Activated naive CD4-positive, alpha-beta T cell treated with anti-CD3 and anti-CD28 coated beads for 36 hours (primary cell): ENCODE measurements at regions not wholly inside any gene's neighbourhood (a gene's known extent, or its start where the extent isn't known, plus 50 kb on each side); places are given as distances from the start of the nearest gene placed in this dataset.
"Not testable (repeated sequence)": the region's sequence is repeated elsewhere in the genome, so short reads cannot be mapped to it uniquely, and the experiment has no call there.

Source experiments
- CTCF ChIA-PET: fragments of 350-600 bp; sonication (Branson Sonifier 250); formaldehyde crosslinking; loops from one replicate; lab custom pipeline; 2021; ENCODE audit warnings: antibody characterized with exemption; lab: Charles Lee
- DNase-seq: peaks from one replicate; pipeline ENCODE4 v3.0.0-alpha.2; 2020
- H3K27ac Mint-ChIP-seq: one replicate; pipeline ENCODE4 v1.8.0; 2021; ENCODE audit warnings: mild to moderate bottlenecking, mixed read lengths
- H3K27me3 Mint-ChIP-seq: one replicate; pipeline ENCODE4 v1.8.0; 2021; ENCODE audit warnings: low read depth, mixed read lengths
- H3K36me3 Mint-ChIP-seq: one replicate; pipeline ENCODE4 v1.8.0; 2021; ENCODE audit warnings: low read depth, mixed read lengths
- H3K4me1 Mint-ChIP-seq: one replicate; pipeline ENCODE4 v1.8.0; 2021; ENCODE audit warnings: low read depth, mixed read lengths
- H3K4me3 Mint-ChIP-seq: one replicate; pipeline ENCODE4 v1.8.0; 2021; ENCODE audit warnings: mild to moderate bottlenecking, moderate library complexity, mixed read lengths
- H3K9me3 Mint-ChIP-seq: one replicate; pipeline ENCODE4 v1.8.0; 2021; ENCODE audit warnings: mixed read lengths
- intact Hi-C: fragments of 100-400 bp; cut with micrococcal nuclease; formaldehyde crosslinking; loops from one replicate; pipeline ENCODE4 v1.15.1; 2023

DNA sequence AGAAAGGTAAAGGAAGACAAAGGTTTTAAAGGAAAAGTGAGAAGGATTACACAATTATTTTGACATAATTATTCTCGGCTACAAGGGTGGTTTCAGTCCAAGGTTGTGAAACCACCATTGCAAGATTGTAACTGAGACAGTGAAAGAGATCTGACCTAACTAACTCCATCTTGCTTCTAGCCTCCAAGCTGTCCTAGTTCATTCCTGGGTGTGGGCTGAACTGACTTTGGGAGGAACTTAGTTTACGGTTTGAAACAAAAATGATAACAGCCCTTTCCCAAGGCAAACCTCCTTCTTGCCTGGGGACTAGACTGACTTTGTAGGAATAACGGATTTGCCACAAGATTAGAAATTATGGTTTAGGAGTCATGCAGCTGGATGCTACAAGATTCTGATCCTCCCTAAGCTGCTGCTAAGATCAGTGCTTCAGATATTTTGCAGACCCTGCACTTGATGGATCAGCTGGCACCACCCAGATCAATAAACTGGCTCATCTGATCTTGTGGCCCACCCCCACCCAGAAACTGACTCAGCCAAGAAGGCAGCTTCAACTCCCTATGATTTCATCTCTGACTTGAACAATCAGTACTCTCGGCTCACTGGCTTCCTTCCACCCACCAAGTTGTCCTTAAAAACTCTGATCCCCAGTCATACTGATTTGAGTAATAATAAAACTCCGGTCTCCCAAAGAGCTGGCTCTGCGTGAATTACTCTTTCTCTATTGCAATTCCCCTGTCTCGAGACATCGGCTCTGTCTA is 57.7 kb upstream of the AADACL2 start:
- Mint-ChIP-seq H3K27ac (no peak overlapping the region), H3K27me3 (no peaks in the 10 kb centered on the region), H3K4me1 (no peaks in the 10 kb centered on the region), H3K4me3 (no peak overlapping the region), H3K36me3 (no peaks in the 10 kb centered on the region), H3K9me3 (peaks cover 5% of the 10 kb centered on the region)
- intact Hi-C loops = no loop called here
- CTCF ChIA-PET = no interaction called here
- DNase-seq = no peak

DNA sequence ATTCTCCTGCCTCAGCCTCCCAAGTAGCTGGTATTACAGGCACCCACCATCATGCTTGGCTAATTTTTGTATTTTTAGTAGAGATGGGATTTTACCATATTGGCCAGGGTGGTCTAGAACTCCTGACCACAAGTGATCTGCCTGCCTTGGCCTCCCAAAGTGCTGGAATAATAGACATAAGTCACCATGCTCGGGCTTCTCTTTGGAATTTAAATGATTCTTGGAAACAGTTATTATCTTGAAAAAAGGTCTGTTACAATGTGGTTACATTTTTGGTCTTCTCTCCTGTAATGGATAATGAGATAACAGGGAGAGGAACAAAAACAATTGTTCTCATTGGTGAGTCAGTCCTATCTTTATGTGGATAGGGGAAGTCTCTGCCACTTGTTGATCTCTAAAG is 59.8 kb upstream of the AADACL2 start:
- no peaks in the 10 kb centered on the region for H3K36me3 Mint-ChIP-seq
- H3K4me1 Mint-ChIP-seq = no peaks in the 10 kb centered on the region
- H3K27me3 Mint-ChIP-seq = no peaks in the 10 kb centered on the region
- H3K4me3 Mint-ChIP-seq = no peak overlapping the region
- peaks cover 5% of the 10 kb centered on the region for H3K9me3 Mint-ChIP-seq
- CTCF ChIA-PET = no interaction called here
- no peak for DNase-seq
- no peak overlapping the region for H3K27ac Mint-ChIP-seq
- intact Hi-C loops = no loop called here

DNA sequence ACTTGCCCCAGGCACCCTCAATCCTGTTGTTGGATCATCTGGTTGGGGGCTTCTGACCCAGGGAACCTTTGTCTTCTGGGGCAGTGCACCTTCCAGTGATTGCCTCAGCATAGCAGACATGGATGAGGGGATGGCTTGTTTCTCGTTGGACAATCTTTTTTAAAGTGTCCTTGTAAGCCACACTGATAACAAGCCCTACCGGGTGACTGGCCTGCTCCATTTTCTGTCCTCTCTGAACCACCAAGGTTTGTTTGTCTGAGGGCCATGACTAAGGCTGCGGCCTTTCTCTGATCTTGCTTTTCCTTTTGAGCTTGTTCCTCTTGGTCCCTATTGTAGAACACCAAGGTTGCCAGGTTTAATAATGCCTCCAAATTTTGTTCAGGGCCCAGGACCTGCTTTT is 66.0 kb upstream of the AADACL2 start:
- H3K27me3 Mint-ChIP-seq, H3K27ac Mint-ChIP-seq, H3K36me3 Mint-ChIP-seq, DNase-seq, H3K4me3 Mint-ChIP-seq, CTCF ChIA-PET, intact Hi-C loops, H3K4me1 Mint-ChIP-seq, H3K9me3 Mint-ChIP-seq: not testable (repeated sequence)

DNA sequence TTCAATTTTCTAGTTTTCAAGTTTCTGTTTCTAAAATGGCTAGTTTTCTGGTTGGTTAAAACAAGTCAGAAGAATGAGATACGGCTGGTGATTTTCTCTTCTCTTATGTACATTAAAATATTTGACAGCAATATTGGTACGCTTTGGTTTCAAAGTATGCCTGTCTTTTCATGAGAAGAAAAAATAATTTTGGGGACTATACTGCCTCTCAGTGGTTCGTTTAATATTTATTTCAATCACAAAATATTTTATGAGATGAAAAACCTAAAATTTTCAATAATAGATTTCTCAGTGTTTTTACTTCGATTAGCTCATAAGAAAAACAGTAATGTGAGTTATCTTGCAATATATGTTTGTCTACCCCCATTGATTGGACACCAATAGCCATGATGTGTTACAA is 72.8 kb upstream of the AADACL2 start:
- Mint-ChIP-seq H3K4me1 (no peaks in the 10 kb centered on the region), H3K36me3 (no peaks in the 10 kb centered on the region), H3K27me3 (no peaks in the 10 kb centered on the region), H3K4me3 (no peak overlapping the region), H3K27ac (no peak overlapping the region), H3K9me3 (no peaks in the 10 kb centered on the region)
- no peak for DNase-seq
- CTCF ChIA-PET = no interaction called here
- intact Hi-C loops = no loop called here

DNA sequence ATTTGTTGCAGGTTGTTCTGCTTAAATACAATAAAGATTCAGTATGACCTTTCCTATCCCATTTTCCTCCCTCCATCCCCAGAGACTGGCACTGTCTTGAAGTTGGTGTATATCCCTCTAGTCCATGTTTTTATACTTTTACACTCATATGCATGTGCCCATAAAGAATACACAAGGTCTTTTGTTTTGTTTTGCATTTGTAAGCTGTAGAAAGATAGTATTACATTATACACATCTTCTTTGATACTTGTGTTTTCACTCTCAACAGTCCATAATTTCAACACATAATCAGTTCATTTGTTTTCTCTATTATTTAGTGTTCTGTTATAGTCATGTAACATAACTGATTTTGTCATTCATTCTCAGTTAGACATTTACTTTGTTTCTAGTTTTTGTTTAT is 88.7 kb upstream of the AADACL2 start:
- Mint-ChIP-seq H3K9me3 (no peaks in the 10 kb centered on the region), H3K4me1 (no peaks in the 10 kb centered on the region), H3K27ac (no peak overlapping the region), H3K27me3 (peaks cover 6% of the 10 kb centered on the region), H3K36me3 (no peaks in the 10 kb centered on the region), H3K4me3 (no peak overlapping the region)
- intact Hi-C loops = loop anchor here (10.0 kb wide), 1 partner anchor 270 kb away; no protein-coding TSS in a partner anchor
- CTCF ChIA-PET = no interaction called here
- no peak for DNase-seq

DNA sequence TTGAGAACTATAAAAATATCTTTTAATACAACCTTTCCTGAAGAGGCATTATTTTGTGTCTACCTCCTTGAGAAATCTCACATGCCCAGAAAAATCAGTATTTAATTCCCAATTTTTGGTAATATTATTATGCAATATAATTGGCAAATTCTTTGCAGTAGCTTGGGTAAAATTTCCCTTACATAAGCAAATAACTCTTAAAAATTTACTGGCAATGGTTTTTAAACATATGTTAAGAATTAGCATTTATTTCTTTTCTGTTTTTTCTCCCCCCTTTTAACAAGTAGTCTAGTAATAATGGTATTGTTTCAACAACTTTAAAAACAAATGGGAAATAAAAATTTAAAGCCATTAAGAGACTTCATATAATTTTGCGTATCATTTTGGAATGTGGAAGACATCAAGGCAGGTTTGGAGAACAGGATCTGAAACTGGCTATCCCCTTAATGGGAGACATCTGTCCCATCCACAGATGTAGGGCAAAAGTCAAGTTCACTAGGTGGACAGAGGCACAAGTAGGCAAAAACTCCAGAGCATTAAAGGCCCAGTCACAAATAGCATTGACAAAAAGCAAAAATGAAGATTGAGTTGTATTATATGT is 89.6 kb upstream of the AADACL2 start:
- CTCF ChIA-PET = no interaction called here
- no peak for DNase-seq
- Mint-ChIP-seq H3K4me3 (no peak overlapping the region), H3K9me3 (no peaks in the 10 kb centered on the region), H3K4me1 (no peaks in the 10 kb centered on the region), H3K27ac (no peak overlapping the region), H3K27me3 (peaks cover 6% of the 10 kb centered on the region), H3K36me3 (no peaks in the 10 kb centered on the region)
- intact Hi-C loops = loop anchor here (10.0 kb wide), 1 partner anchor 271 kb away; no protein-coding TSS in a partner anchor

DNA sequence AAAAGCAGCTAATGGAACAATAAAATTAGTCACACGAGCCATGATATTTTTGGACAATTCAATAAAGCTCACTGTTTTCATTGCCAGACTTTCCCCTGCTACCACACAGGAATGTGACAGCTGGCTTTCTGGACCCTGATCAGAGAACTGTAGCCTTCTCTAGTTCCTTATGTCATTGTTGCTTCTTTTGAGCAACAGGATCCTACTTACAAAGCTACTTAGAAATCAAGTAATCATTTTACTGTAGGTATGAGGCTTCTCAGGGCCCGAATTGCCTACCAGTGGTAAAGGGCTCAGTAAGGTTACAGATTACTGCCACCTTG is 94.3 kb upstream of the AADACL2 start:
- no peaks in the 10 kb centered on the region for H3K36me3 Mint-ChIP-seq

DNA sequence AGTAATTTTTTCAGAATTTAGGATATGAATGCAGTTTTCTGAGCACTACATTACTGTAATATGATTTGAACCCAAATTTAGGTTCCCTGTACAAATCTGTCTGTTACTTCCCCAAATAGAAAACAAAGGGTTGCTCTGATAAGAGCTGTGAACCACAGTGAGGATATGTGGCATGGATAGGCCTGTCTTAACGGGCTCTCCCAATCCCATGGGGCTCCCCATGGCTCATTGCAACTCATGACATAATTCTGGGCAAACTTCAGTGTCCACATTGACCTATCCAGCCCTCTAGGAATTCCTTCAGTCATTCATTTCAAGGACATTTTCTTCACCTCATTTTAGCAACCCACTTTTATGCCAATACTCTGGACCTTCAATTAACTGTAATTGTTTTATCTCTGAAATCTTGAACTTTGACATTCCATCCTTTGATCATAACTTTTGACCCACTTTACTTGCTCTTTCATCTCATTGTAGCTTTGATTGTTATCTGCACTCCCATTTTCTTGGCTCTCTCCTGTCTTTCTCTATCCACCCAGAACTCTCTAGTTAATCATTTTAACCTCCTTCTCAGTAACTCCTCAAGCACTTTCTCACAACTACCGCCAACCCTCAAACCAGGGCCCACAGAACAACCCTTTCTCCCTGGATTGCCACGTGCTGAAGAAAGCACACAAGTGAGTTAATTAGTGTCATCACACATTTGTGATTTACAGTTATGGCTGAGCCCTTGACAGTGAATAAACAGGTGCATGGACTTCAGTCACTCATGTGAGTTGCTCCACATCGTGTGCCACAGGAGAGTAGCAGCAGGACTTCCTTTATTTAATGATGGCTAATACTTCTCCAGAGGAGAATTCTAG is 94.9 kb upstream of the AADACL2 start:
- CTCF ChIA-PET = interaction anchor here (0.6 to 0.7 kb wide), 2 partner anchors 19 to 284 kb away, joined by 3 to 4 read pairs; no protein-coding TSS in a partner anchor
- Mint-ChIP-seq H3K4me1 (no peaks in the 10 kb centered on the region), H3K27ac (no peak overlapping the region), H3K4me3 (no peak overlapping the region), H3K36me3 (no peaks in the 10 kb centered on the region), H3K27me3 (peaks cover 6% of the 10 kb centered on the region), H3K9me3 (no peaks in the 10 kb centered on the region)
- intact Hi-C loops = no loop called here
- no peak for DNase-seq

More for the DNA sequence above, 94.3 kb upstream of the AADACL2 start:
- no peak for DNase-seq
- no peaks in the 10 kb centered on the region for H3K4me1 Mint-ChIP-seq
- H3K27ac Mint-ChIP-seq = no peak overlapping the region
- no peaks in the 10 kb centered on the region for H3K9me3 Mint-ChIP-seq
- peaks cover 6% of the 10 kb centered on the region for H3K27me3 Mint-ChIP-seq
- H3K4me3 Mint-ChIP-seq = no peak overlapping the region
- CTCF ChIA-PET = interaction anchor here (0.6 kb wide), 1 partner anchor 20 kb away, joined by 4 read pairs; no protein-coding TSS in a partner anchor
- intact Hi-C loops = no loop called here

DNA sequence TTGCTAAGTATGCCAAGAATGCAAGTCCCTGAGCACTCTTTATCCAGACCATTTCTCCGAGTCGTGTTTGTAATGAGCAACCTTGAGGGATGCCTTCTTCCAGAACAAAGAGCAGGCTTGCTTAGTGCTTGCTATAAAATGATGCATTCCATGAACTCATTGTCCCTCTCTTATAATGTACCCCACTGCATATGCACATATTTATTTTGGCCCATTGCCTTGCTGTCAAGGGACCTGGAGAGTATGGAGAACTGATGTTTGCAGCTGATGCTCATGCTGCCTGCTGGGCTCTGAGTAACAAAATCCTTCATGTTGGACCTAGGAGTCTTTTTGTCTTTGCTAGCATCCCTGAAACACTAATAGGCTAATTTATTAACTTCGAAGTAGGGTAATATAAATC is 97.8 kb upstream of the AADACL2 start:
- no peaks in the 10 kb centered on the region for H3K27me3 Mint-ChIP-seq
- H3K36me3 Mint-ChIP-seq = no peaks in the 10 kb centered on the region
- H3K4me1 Mint-ChIP-seq = no peaks in the 10 kb centered on the region
- DNase-seq = no peak
- no peak overlapping the region for H3K4me3 Mint-ChIP-seq
- H3K27ac Mint-ChIP-seq = no peak overlapping the region
- H3K9me3 Mint-ChIP-seq = no peaks in the 10 kb centered on the region
- intact Hi-C loops = no loop called here
- CTCF ChIA-PET = no interaction called here

DNA sequence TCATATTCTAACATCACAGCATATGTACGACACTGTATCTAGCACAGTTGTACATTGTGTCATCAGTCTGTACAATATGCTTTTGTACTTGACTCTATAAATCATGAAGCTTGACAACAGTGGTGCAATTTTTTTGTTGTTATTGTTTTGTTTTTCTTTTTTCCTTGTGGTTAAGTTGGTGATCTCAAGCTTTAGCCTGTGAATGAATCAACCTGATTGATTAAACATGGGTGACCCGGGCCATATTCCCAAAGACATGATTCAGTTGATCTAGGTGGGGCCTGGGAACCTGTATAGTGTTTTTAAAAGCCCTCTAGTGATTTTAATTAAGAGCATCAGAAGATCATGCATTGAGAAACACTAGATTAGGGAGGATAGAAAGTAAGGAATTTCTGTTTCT is 101.8 kb upstream of the AADACL2 start:
- Mint-ChIP-seq H3K36me3 (no peaks in the 10 kb centered on the region), H3K27me3 (no peaks in the 10 kb centered on the region), H3K4me1 (no peaks in the 10 kb centered on the region), H3K4me3 (no peak overlapping the region), H3K9me3 (no peaks in the 10 kb centered on the region), H3K27ac (no peak overlapping the region)
- no peak for DNase-seq
- CTCF ChIA-PET = interaction anchor here (1.6 kb wide), 1 partner anchor 12 kb away, joined by 5 read pairs; no protein-coding TSS in a partner anchor
- intact Hi-C loops = no loop called here

DNA sequence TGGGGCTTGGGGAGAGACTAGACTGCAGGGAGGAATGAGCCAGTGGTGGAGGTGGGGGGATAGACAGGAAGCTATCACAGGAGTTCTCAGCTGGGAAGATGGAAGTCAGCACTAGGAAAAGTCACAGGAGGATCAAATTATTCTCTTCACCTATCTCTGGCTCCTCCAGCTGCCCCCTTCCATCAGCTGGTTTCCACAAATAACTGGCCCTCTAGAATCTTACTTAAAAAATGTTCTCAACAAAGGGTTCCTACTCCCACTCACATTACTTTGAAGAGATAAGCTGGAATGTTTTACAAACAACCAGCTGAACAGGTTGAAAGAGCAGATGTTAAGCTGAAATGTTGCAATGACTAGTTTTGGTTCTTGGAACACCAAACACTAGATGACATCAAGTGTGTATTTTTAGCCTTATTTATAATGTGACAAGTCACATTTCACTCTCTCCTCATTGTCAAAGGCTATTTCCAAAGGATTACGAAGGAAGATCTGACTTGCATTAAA is 102.7 kb upstream of the AADACL2 start:
- Mint-ChIP-seq H3K27ac (no peak overlapping the region), H3K27me3 (no peaks in the 10 kb centered on the region), H3K4me1 (no peaks in the 10 kb centered on the region), H3K4me3 (no peak overlapping the region), H3K9me3 (no peaks in the 10 kb centered on the region), H3K36me3 (no peaks in the 10 kb centered on the region)
- intact Hi-C loops = no loop called here
- CTCF ChIA-PET = interaction anchor here (0.6 to 1.6 kb wide), 2 partner anchors 11 to 266 kb away, joined by 4 to 5 read pairs; no protein-coding TSS in a partner anchor
- DNase-seq = no peak

DNA sequence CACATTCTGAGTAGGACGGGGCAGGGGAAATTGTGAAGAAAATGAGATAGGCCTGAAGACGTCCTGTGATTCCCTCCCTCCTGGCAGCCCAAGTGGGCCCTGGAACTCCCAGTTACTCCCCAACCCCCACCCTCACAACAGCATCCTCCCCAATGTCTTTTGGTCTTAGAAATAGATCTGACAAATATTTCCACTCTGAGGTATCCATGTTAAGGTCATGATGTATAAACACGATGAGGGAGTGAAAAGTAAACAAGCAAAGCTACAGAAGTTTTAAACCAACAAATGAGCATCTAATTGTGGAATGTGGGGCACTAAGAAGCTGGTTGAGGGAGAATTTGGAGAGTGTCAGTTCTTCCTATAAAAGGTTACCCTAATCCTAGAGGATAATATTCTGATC is 103.7 kb upstream of the AADACL2 start:
- no peak overlapping the region for H3K4me3 Mint-ChIP-seq
- DNase-seq = no peak
- no peaks in the 10 kb centered on the region for H3K36me3 Mint-ChIP-seq
- no peak overlapping the region for H3K27ac Mint-ChIP-seq
- H3K4me1 Mint-ChIP-seq = no peaks in the 10 kb centered on the region
- intact Hi-C loops = no loop called here
- CTCF ChIA-PET = no interaction called here
- H3K27me3 Mint-ChIP-seq = no peaks in the 10 kb centered on the region
- H3K9me3 Mint-ChIP-seq = no peaks in the 10 kb centered on the region
